ENCODE measurements at regions not wholly inside any gene's neighbourhood (a gene's known extent, or its start where the extent isn't known, plus 50 kb on each side); places are given as distances from the start of the nearest gene placed in this dataset.

GRCh38 chr19:28425046-28425931 lies 787.7 kb downstream of the UQCRFS1 start:
- Histone ChIP-seq H3K27me3 (ENCODE audit: insufficient read depth, poor library complexity, severe bottlenecking) (no peaks in the 10 kb centered on the region), H3K27ac (replicated peaks) (no peak overlapping the region), H3K4me3 (replicated peaks; ENCODE audit: insufficient read depth, low read length) (no peak overlapping the region)
- DNase-seq (ENCODE audit: low read depth in 1 of 2, low spot score in 1 of 2) = no peak
- TF ChIP-seq GABPA (IDR thresholded peaks at IDR 0.05; ENCODE audit: low read depth) = no peak
- no peak for TF ChIP-seq CTCF (IDR thresholded peaks at IDR 0.05; ENCODE audit: insufficient read depth, low read length)
- no peak for TF ChIP-seq SPI1 (IDR thresholded peaks at IDR 0.05; ENCODE audit: borderline replicate concordance, low read depth)
- no peak for TF ChIP-seq REST (IDR thresholded peaks at IDR 0.05; ENCODE audit: insufficient replicate concordance, low read depth)
- no peak for TF ChIP-seq POLR2AphosphoS5 (IDR thresholded peaks at IDR 0.05; ENCODE audit: low read depth)

GRCh38 chr19:28424662-28425045 lies 788.3 kb downstream of the UQCRFS1 start:
- no peaks in the 10 kb centered on the region for H3K27me3 ChIP-seq (ENCODE audit: insufficient read depth, poor library complexity, severe bottlenecking)
- no peak for DNase-seq (ENCODE audit: low read depth in 1 of 2, low spot score in 1 of 2)
- no peak overlapping the region for H3K27ac ChIP-seq (replicated peaks)
- H3K4me3 ChIP-seq (replicated peaks; ENCODE audit: insufficient read depth, low read length) = no peak overlapping the region
- no peak for TF ChIP-seq CTCF (IDR thresholded peaks at IDR 0.05; ENCODE audit: insufficient read depth, low read length)
- TF ChIP-seq POLR2AphosphoS5 (IDR thresholded peaks at IDR 0.05; ENCODE audit: low read depth) = no peak
- TF ChIP-seq SPI1 (IDR thresholded peaks at IDR 0.05; ENCODE audit: borderline replicate concordance, low read depth) = no peak
- no peak for TF ChIP-seq REST (IDR thresholded peaks at IDR 0.05; ENCODE audit: insufficient replicate concordance, low read depth)
- no peak for TF ChIP-seq GABPA (IDR thresholded peaks at IDR 0.05; ENCODE audit: low read depth)

GRCh38 chr19:28424077-28424476 lies 788.9 kb downstream of the UQCRFS1 start:
- Histone ChIP-seq H3K27ac (replicated peaks) (no peak overlapping the region), H3K4me3 (replicated peaks; ENCODE audit: insufficient read depth, low read length) (no peak overlapping the region), H3K27me3 (ENCODE audit: insufficient read depth, poor library complexity, severe bottlenecking) (no peaks in the 10 kb centered on the region)
- TF ChIP-seq CTCF (IDR thresholded peaks at IDR 0.05; ENCODE audit: insufficient read depth, low read length) = no peak
- TF ChIP-seq SPI1 (IDR thresholded peaks at IDR 0.05; ENCODE audit: borderline replicate concordance, low read depth) = no peak
- no peak for TF ChIP-seq REST (IDR thresholded peaks at IDR 0.05; ENCODE audit: insufficient replicate concordance, low read depth)
- no peak for TF ChIP-seq GABPA (IDR thresholded peaks at IDR 0.05; ENCODE audit: low read depth)
- TF ChIP-seq POLR2AphosphoS5 (IDR thresholded peaks at IDR 0.05; ENCODE audit: low read depth) = no peak
- DNase-seq (ENCODE audit: low read depth in 1 of 2, low spot score in 1 of 2) = no peak
